ENCODE measurements at regions not wholly inside any gene's neighbourhood (a gene's known extent, or its start where the extent isn't known, plus 50 kb on each side); places are given as distances from the start of the nearest gene placed in this dataset.

- CTCF ChIA-PET (ENCODE audit: low intra/inter-chr PET ratio, low total read pairs) = no interaction called here
- Histone ChIP-seq H4K20me1 (ENCODE audit: insufficient read depth, low read length) (no peaks in the 10 kb centered on the region), H3K36me3 (replicated peaks in 1 of 2; ENCODE audit: control insufficient read depth in 1 of 2, insufficient read depth in 2 of 2, low read length in 2 of 2) (no peaks in the 10 kb centered on the region), H2AFZ (ENCODE audit: low read length) (no peak overlapping the region), H3K4me1 (ENCODE audit: insufficient read depth, low read length) (no peaks in the 10 kb centered on the region), H3K27ac (ENCODE audit: extremely low read length, insufficient read depth, low read length) (no peak overlapping the region), H3K4me2 (ENCODE audit: low read depth, low read length) (no peak overlapping the region), H3K4me3 (replicated peaks in 1 of 3; ENCODE audit: insufficient read depth in 1 of 3, low read depth in 2 of 3, low read length in 3 of 3) (no peak overlapping the region), H3K27me3 (ENCODE audit: control insufficient read depth in 1 of 2, insufficient read depth in 2 of 2, low read length in 2 of 2) (no peaks in the 10 kb centered on the region), H3K79me2 (ENCODE audit: insufficient read depth, low read length) (no peaks in the 10 kb centered on the region), H3K9ac (ENCODE audit: insufficient read depth, low read depth, low read length) (no peak overlapping the region), H3K9me3 (ENCODE audit: low read length) (no peaks in the 10 kb centered on the region)
- BruUV-seq (replicated peaks) = no TSS peak
- in situ Hi-C loops (cut with HindIII; ENCODE audit: extremely low pct_ligation_motif_present, low pct_unique_long_range_greater_than_20kb) = no loop called here
- TF ChIP-seq BCL6 (CRISPR knock-in tag; IDR thresholded peaks at IDR 0.05) = no peak
- no peak for TF ChIP-seq BRCA1 (CRISPR knock-in tag; IDR thresholded peaks at IDR 0.05)
- no peak for TF ChIP-seq ZNF816 (CRISPR knock-in tag; IDR thresholded peaks at IDR 0.05; ENCODE audit: borderline replicate concordance)
- TF ChIP-seq ZMYM3 (CRISPR knock-in tag; IDR thresholded peaks at IDR 0.05) = no peak
- no peak for TF ChIP-seq ZNF678 (CRISPR knock-in tag; IDR thresholded peaks at IDR 0.05)
- no peak for TF ChIP-seq REST (IDR thresholded peaks at IDR 0.05; ENCODE audit: borderline replicate concordance in 1 of 2, low read depth in 1 of 2, low read length in 2 of 2)
- no peak for TF ChIP-seq ZFP91 (CRISPR knock-in tag; IDR thresholded peaks at IDR 0.05; ENCODE audit: borderline replicate concordance)
- TF ChIP-seq ZNF556 (CRISPR knock-in tag; IDR thresholded peaks at IDR 0.05; ENCODE audit: borderline replicate concordance) = no peak
- TF ChIP-seq ZNF616 (CRISPR knock-in tag; IDR thresholded peaks at IDR 0.05; ENCODE audit: low read depth) = no peak
- no peak for TF ChIP-seq MXI1 (IDR thresholded peaks at IDR 0.05; ENCODE audit: borderline replicate concordance, low read depth, low read length)
- TF ChIP-seq ZNF3 (CRISPR knock-in tag; IDR thresholded peaks at IDR 0.05) = no peak
- TF ChIP-seq SOX13 (IDR thresholded peaks at IDR 0.05) = no peak
- TF ChIP-seq SOX13 (CRISPR knock-in tag; conservative IDR thresholded peaks at IDR 0.05 in 1 of 2, IDR thresholded peaks at IDR 0.05 in 1 of 2) = no peak
- no peak for TF ChIP-seq AFF4 (CRISPR knock-in tag; IDR thresholded peaks at IDR 0.05)
- TF ChIP-seq ZNF746 (CRISPR knock-in tag; IDR thresholded peaks at IDR 0.05) = no peak
- POLR2A ChIA-PET = no interaction called here
- ATAC-seq = no peak
- intact Hi-C loops (cut with micrococcal nuclease; ENCODE audit: unreplicated experiment) = no loop called here
- 23% methylated on average over 5 of the region's 9 CpGs for WGBS (ENCODE audit: low lambda C conversion rate)
- FAIRE-seq = no peak
- no peak for DNase-seq (ENCODE audit: low spot score)
Measured at GRCh38 chr9:13758936-13759335, 479.4 kb upstream of the MPDZ start.
